GM12878 (cell line): ENCODE measurements at regions not wholly inside any gene's neighbourhood (a gene's known extent, or its start where the extent isn't known, plus 50 kb on each side); places are given as distances from the start of the nearest gene placed in this dataset.

Experiments
- ATAC-seq: fragments of 200-7000 bp; cut with Tn5 transposase; 3 replicates; pipeline ENCODE4 v1.9.1; 2020; ENCODE audit warnings: mild to moderate bottlenecking, moderate library complexity
- BruUV-seq: library from RNA; stranded (reverse); fragments of 400-500 nt; replicated peaks from 2 replicates; lab custom pipeline; 2021; lab: Mats Ljungman, UMichigan
- CTCF ChIA-PET: fragments of 300-600 bp; sonication (Branson Sonifier 250); formaldehyde crosslinking; extraction: SDS; loops from one replicate; lab custom pipeline; 2021; ENCODE audit warnings: inconsistent platforms; lab: Yijun Ruan, JAX
- POLR2A ChIA-PET: fragments of 350-600 bp; formaldehyde crosslinking; extraction: SDS; loops from one replicate; lab custom pipeline; 2021; ENCODE audit warnings: inconsistent platforms; lab: Charles Lee
- RAD21 ChIA-PET: fragments of 300-600 bp; sonication (Branson Sonifier 250); formaldehyde crosslinking; loops from one replicate; lab custom pipeline; 2023; ENCODE audit warnings: antibody characterized with exemption; ENCODE audit not compliant: unreplicated experiment; lab: Charles Lee
- SMC1A ChIA-PET: fragments of 300-600 bp; sonication (Branson Sonifier 250); formaldehyde crosslinking; loops from one replicate; lab custom pipeline; 2023; ENCODE audit not compliant: unreplicated experiment, uncharacterized antibody; lab: Charles Lee
- DNase-seq: peaks from one replicate; pipeline ENCODE4 v3.0.0-alpha.2; 2011; ENCODE audit warnings: low read depth, low spot score
- FAIRE-seq: peaks from 3 replicates; lab custom pipeline; 2011; peaks lifted over from hg19 to GRCh38; lab: Jason Lieb, UNC
- H2AFZ ChIP-seq: 2 replicates; pipeline ENCODE4 v1.6.0; 2011; ENCODE audit warnings: low read depth, low read length, control low read depth; ENCODE audit not compliant: control insufficient read depth
- H3K27ac ChIP-seq: 2 replicates; pipeline ENCODE4 v1.5.1; 2011; ENCODE audit warnings: control low read depth; ENCODE audit not compliant: control insufficient read depth, insufficient read depth
- H3K27me3 ChIP-seq, 2 experiments: replicated peaks in 1 of 2; 2 replicates each; pipeline versions ENCODE4 v1.6.0 to v1.6.1; 2011; ENCODE audit warnings: low read length in 1 of 2; ENCODE audit not compliant: control insufficient read depth in 2 of 2, insufficient read depth in 2 of 2
- H3K36me3 ChIP-seq, 2 experiments: 2 replicates each; pipeline ENCODE4 v1.5.1; 2011; ENCODE audit warnings: low read length in 1 of 2; ENCODE audit not compliant: control insufficient read depth in 2 of 2, insufficient read depth in 2 of 2
- H3K4me1 ChIP-seq: 2 replicates; pipeline ENCODE4 v1.6.1; 2011; ENCODE audit warnings: mild to moderate bottlenecking, low read length, moderate library complexity, mixed read lengths; ENCODE audit not compliant: control insufficient read depth, insufficient read depth
- H3K4me2 ChIP-seq: 2 replicates; pipeline ENCODE4 v1.6.0; 2011; ENCODE audit warnings: control low read depth; ENCODE audit not compliant: control insufficient read depth, insufficient read depth
- H3K4me3 ChIP-seq: fragments of 200-600 bp; sonication (generic); 2 replicates; pipeline ENCODE4 v1.5.1; 2016
- H3K79me2 ChIP-seq: 2 replicates; pipeline ENCODE4 v1.6.0; 2011; ENCODE audit warnings: low read length; ENCODE audit not compliant: control insufficient read depth, insufficient read depth
- H3K9ac ChIP-seq: 2 replicates; pipeline ENCODE4 v1.8.0; 2011; ENCODE audit warnings: low read length, control low read depth, mixed read lengths; ENCODE audit not compliant: control insufficient read depth, insufficient read depth
- H3K9me3 ChIP-seq: replicated peaks from 3 replicates; pipeline ENCODE4 v1.5.1; 2011; ENCODE audit warnings: mild to moderate bottlenecking, low read length; ENCODE audit not compliant: control insufficient read depth, insufficient read depth
- H4K20me1 ChIP-seq: 2 replicates; pipeline ENCODE4 v1.6.0; 2011; ENCODE audit not compliant: control insufficient read depth, insufficient read depth
- BACH1 ChIP-seq: fragments of 450-650 bp; IDR thresholded peaks from 2 replicates; pipeline ENCODE4 v1.6.1; 2017; ENCODE audit warnings: mild to moderate bottlenecking, borderline replicate concordance
- BRCA1 ChIP-seq: IDR thresholded peaks from 2 replicates; pipeline ENCODE4 v1.6.1; 2011; ENCODE audit warnings: low read depth, low read length, improper control_type of control experiment
- IKZF2 ChIP-seq, 2 experiments: fragments of 450-650 bp; IDR thresholded peaks; 2 replicates each; pipeline ENCODE4 v1.6.1; 2017; ENCODE audit warnings: mild to moderate bottlenecking in 2 of 2, moderate library complexity in 2 of 2
- LARP7 ChIP-seq: fragments of 450-650 bp; IDR thresholded peaks from 2 replicates; pipeline ENCODE4 v1.6.1; 2017; ENCODE audit warnings: mild to moderate bottlenecking
- NFYA ChIP-seq: IDR thresholded peaks from 2 replicates; pipeline ENCODE4 v1.6.1; 2011; ENCODE audit warnings: low read depth, mild to moderate bottlenecking, low read length, improper control_type of control experiment, borderline replicate concordance
- NR2C1 ChIP-seq: fragments of 450-650 bp; IDR thresholded peaks from 2 replicates; pipeline ENCODE4 v1.6.1; 2017; ENCODE audit warnings: antibody characterized with exemption, mild to moderate bottlenecking, moderate library complexity
- SPI1 ChIP-seq: IDR thresholded peaks from 2 replicates; pipeline ENCODE4 v1.6.1; 2011; ENCODE audit warnings: low read depth, mild to moderate bottlenecking, low read length, moderate library complexity, borderline replicate concordance; ENCODE audit not compliant: insufficient read depth
- WGBS: methylation state at CpG from one replicate; pipeline ENCODE4 v1.1.6; 2016; ENCODE audit warnings: low lambda C conversion rate; ENCODE audit not compliant: insufficient replicate concordance, insufficient coverage; ENCODE audit errors: missing lambda C conversion rate; 5-methylcytosine and 5-hydroxymethylcytosine counted together
- in situ Hi-C: fragments of 300-500 bp; cut with MboI; formaldehyde crosslinking; loops from 9 replicates; pipeline ENCODE4 v1.14.3; 2018; ENCODE audit warnings: mixed read lengths
- intact Hi-C: fragments of 100-400 bp; cut with micrococcal nuclease; formaldehyde crosslinking; loops from one replicate; pipeline ENCODE4 v1.14.2; 2022; ENCODE audit not compliant: unreplicated experiment
- TF ChIP-seq, protein P1 (sequence below), 3 experiments: IDR thresholded peaks in 2 of 3; conservative IDR thresholded peaks in 1 of 3; 2 replicates each; pipeline ENCODE4 v1.5.1; 2011; ENCODE audit warnings: low read depth in 3 of 3, low read length in 3 of 3, mild to moderate bottlenecking in 3 of 3, control low read depth in 2 of 3, moderate library complexity in 2 of 3, inconsistent platforms in 1 of 3, mixed read lengths in 1 of 3; ENCODE audit not compliant: control insufficient read depth in 2 of 3, insufficient read depth in 1 of 3; ENCODE audit errors: extremely low read depth in 1 of 3
- TF ChIP-seq, protein P2 (sequence below): fragments of 450-650 bp; IDR thresholded peaks from 2 replicates; pipeline ENCODE4 v1.6.1; 2017; ENCODE audit warnings: mild to moderate bottlenecking, low read depth, inconsistent platforms; ENCODE audit not compliant: poor library complexity, severe bottlenecking

DNA sequence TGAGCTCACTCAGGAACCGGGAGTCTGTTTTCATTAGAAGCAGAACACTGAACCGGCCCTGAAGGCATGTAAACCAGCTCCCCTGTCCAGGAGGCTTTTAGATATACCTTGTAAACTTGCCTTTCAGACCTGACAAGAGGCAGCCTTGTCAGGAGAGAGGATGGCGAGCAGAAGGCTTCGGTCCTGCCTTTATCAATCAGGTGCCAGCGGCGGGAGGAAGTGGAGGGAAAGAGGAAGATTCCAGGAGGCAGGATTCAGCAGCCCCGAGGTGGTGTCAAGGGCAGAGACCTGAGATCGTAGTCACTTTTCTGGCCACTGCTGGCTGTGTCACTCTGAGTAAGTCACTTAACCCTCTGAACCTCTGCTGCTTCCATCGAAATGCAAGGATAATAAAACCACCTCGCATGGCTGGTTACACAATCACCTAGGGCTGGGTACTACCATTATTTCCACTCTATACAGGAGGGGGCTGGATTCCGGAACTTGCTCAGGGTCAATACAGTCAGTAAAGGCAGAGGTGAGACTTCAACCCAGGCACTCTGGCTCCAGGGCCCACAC is 181.0 kb downstream of the CHST1 start:
- POLR2A ChIA-PET = no interaction called here
- SMC1A ChIA-PET = no interaction called here
- H3K9me3 ChIP-seq = no peaks in the 10 kb centered on the region
- in situ Hi-C loops (no loop called here), intact Hi-C loops (no loop called here)
- H3K36me3 ChIP-seq = no peaks in the 10 kb centered on the region
- no peak overlapping the region for H3K4me3 ChIP-seq
- no peaks in the 10 kb centered on the region for H3K4me1 ChIP-seq
- H2AFZ ChIP-seq = no peak overlapping the region
- H3K27me3 ChIP-seq = peaks cover 0 to 6% of the 10 kb centered on the region in 2 experiments; a peak in 2 of 4 replicates
- H3K4me2 ChIP-seq = no peak overlapping the region
- no peaks in the 10 kb centered on the region for H3K79me2 ChIP-seq
- RAD21 ChIA-PET = no interaction called here
- no peak for FAIRE-seq
- no peak overlapping the region for H3K9ac ChIP-seq
- H3K27ac ChIP-seq = no peak overlapping the region
- ATAC-seq = no peak
- no peaks in the 10 kb centered on the region for H4K20me1 ChIP-seq
- no TSS peak for BruUV-seq
- DNase-seq = no peak
- TF ChIP-seq, protein P1, sequence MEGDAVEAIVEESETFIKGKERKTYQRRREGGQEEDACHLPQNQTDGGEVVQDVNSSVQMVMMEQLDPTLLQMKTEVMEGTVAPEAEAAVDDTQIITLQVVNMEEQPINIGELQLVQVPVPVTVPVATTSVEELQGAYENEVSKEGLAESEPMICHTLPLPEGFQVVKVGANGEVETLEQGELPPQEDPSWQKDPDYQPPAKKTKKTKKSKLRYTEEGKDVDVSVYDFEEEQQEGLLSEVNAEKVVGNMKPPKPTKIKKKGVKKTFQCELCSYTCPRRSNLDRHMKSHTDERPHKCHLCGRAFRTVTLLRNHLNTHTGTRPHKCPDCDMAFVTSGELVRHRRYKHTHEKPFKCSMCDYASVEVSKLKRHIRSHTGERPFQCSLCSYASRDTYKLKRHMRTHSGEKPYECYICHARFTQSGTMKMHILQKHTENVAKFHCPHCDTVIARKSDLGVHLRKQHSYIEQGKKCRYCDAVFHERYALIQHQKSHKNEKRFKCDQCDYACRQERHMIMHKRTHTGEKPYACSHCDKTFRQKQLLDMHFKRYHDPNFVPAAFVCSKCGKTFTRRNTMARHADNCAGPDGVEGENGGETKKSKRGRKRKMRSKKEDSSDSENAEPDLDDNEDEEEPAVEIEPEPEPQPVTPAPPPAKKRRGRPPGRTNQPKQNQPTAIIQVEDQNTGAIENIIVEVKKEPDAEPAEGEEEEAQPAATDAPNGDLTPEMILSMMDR (IDR thresholded peaks at IDR 0.05 in 2 of 3, conservative IDR thresholded peaks at IDR 0.05 in 1 of 3; ENCODE audit: control insufficient read depth in 2 of 3, extremely low read depth in 1 of 3, insufficient read depth in 1 of 3, low read depth in 3 of 3, low read length in 3 of 3) = no peak
- TF ChIP-seq NFYA = no peak
- CTCF ChIA-PET = no interaction called here
- 21% methylated on average over 11 of the region's 11 CpGs for WGBS

DNA sequence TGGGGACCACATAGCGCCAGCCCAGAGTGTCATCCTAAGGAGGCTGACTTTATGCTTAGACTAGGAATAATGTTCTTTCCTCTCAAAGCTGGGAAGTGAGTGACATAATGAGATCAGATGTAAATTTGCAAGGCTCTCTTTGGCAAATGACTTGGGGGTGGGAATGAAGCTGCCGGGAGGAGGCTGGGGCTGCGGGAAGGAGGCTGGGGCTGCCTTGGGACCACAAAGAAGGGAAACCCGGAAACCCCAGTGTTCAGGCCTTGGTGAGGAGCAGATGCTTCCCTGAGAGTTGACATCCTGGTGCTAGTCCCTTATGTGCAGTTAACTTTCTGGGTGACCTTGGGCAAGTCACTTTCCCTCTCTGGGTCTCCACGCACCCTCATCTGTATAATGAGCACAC is 182.0 kb downstream of the CHST1 start:
- no peaks in the 10 kb centered on the region for H3K4me1 ChIP-seq
- intact Hi-C loops = no loop called here
- H3K9ac ChIP-seq = no peak overlapping the region
- no TSS peak for BruUV-seq
- H3K27me3 ChIP-seq = peaks cover 0 to 8% of the 10 kb centered on the region in 2 experiments; a peak in 3 of 4 replicates
- WGBS = 25% methylated on average over 5 of the region's 5 CpGs
- no peak overlapping the region for H3K27ac ChIP-seq
- in situ Hi-C loops = no loop called here
- FAIRE-seq (no peak), DNase-seq (no peak), ATAC-seq (no peak)
- ChIA-PET POLR2A (no interaction called here), SMC1A (interaction anchor here (1.2 kb wide), 1 partner anchor 18 kb away, joined by 3 read pairs; no protein-coding TSS in a partner anchor), CTCF (no interaction called here), RAD21 (no interaction called here)
- H3K79me2 ChIP-seq = no peaks in the 10 kb centered on the region
- no peaks in the 10 kb centered on the region for H3K9me3 ChIP-seq
- H3K4me3 ChIP-seq = no peak overlapping the region
- H3K36me3 ChIP-seq = no peaks in the 10 kb centered on the region
- no peaks in the 10 kb centered on the region for H4K20me1 ChIP-seq
- H2AFZ ChIP-seq = no peak overlapping the region
- no peak overlapping the region for H3K4me2 ChIP-seq
- TF ChIP-seq, protein P2, sequence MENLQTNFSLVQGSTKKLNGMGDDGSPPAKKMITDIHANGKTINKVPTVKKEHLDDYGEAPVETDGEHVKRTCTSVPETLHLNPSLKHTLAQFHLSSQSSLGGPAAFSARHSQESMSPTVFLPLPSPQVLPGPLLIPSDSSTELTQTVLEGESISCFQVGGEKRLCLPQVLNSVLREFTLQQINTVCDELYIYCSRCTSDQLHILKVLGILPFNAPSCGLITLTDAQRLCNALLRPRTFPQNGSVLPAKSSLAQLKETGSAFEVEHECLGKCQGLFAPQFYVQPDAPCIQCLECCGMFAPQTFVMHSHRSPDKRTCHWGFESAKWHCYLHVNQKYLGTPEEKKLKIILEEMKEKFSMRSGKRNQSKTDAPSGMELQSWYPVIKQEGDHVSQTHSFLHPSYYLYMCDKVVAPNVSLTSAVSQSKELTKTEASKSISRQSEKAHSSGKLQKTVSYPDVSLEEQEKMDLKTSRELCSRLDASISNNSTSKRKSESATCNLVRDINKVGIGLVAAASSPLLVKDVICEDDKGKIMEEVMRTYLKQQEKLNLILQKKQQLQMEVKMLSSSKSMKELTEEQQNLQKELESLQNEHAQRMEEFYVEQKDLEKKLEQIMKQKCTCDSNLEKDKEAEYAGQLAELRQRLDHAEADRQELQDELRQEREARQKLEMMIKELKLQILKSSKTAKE = no peak
- TF ChIP-seq SPI1 = no peak
- no peak for TF ChIP-seq BACH1
- TF ChIP-seq IKZF2 (IDR thresholded peaks at IDR 0.05) = no peak
- no peak for TF ChIP-seq BRCA1
- no peak for TF ChIP-seq NR2C1
- no peak for TF ChIP-seq LARP7
